ENCODE measurements at regions not wholly inside any gene's neighbourhood (a gene's known extent, or its start where the extent isn't known, plus 50 kb on each side); places are given as distances from the start of the nearest gene placed in this dataset.

DNA sequence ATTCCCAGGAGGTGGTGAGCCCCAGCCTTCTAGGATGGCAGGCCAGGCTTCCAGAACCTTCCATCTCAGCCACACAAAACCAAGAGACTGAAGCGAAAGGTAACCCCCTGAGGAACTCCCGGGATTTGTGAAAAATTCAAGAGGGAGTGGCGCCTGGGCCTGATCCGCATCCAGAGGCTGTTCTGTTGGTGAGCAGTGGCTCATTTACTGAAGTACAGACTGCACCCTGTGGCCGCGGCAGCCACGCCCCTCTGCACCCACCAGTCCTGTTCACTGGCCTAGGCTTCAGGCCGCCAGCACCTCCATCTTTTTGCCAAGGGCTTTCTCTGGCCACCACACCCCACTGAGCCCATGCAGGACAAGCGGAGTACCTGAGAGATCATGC is 79.1 kb upstream of the PTPN1 start:
- peak overlapping the region in 1 of 3 donors; percentile 32 for H3K4me3 ChIP-seq
- TF ChIP-seq POLR2AphosphoS5 (IDR thresholded peaks at IDR 0.05) (no peak), POLR2A (IDR thresholded peaks at IDR 0.05) (no peak)
- TF ChIP-seq, protein P1, sequence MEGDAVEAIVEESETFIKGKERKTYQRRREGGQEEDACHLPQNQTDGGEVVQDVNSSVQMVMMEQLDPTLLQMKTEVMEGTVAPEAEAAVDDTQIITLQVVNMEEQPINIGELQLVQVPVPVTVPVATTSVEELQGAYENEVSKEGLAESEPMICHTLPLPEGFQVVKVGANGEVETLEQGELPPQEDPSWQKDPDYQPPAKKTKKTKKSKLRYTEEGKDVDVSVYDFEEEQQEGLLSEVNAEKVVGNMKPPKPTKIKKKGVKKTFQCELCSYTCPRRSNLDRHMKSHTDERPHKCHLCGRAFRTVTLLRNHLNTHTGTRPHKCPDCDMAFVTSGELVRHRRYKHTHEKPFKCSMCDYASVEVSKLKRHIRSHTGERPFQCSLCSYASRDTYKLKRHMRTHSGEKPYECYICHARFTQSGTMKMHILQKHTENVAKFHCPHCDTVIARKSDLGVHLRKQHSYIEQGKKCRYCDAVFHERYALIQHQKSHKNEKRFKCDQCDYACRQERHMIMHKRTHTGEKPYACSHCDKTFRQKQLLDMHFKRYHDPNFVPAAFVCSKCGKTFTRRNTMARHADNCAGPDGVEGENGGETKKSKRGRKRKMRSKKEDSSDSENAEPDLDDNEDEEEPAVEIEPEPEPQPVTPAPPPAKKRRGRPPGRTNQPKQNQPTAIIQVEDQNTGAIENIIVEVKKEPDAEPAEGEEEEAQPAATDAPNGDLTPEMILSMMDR (IDR thresholded peaks at IDR 0.05): no peak
- intact Hi-C loops (cut with DNase I; ENCODE audit: low total_unique reads): no loop called here
- no peaks in the 10 kb centered on the region for H3K36me3 ChIP-seq
- H3K27me3 ChIP-seq: no peaks in the 10 kb centered on the region
- H3K4me1 ChIP-seq: peaks cover 0 to 15% of the 10 kb centered on the region in 2 donors
- H3K27ac ChIP-seq: peak overlapping the region; percentile 90 to 94
- no peaks in the 10 kb centered on the region for H3K9me3 ChIP-seq
- DNase-seq (ENCODE audit: low spot score in 2 of 2): peak in 1 of 2 donors; percentile 67

DNA sequence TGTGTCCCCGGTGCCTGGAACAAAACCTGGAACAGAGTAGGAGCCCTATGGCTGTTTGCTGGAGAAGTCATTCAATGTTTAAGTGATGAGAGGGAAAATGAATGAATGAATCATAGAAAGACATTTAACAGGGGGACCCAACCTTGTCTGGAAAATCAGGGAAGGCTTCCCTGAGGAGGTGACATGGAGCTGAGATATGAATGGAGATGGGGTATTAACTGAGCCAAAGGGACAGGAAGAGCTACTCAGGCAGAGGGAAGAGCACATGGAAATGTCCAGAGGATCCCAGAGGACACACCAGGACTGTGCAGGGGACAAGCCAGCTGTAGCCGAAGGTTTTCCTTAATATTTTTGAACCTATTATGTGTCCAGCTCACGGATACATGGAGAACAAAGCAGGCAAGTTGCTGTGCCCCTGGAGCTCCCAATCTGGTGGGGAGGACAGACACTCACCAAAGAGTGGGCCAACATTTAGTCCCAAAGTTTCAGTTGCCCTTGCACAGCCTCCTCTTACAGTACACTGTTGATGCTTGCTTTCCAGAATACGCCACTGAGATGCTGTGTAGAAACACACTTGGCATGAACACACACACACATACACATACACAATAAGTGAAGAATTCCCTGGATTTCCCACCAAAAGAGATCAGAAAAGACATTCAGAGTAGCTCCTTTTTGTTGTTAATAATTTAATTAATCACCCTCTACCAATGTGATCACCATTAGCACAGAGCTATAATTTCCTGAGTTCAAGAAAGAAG is 77.0 kb upstream of the PTPN1 start:
- Histone ChIP-seq H3K27ac (peak overlapping the region; percentile 13 to 48), H3K4me1 (peaks cover 0 to 5% of the 10 kb centered on the region in 2 donors), H3K27me3 (no peaks in the 10 kb centered on the region), H3K4me3 (no peak overlapping the region), H3K9me3 (no peaks in the 10 kb centered on the region), H3K36me3 (no peaks in the 10 kb centered on the region)
- intact Hi-C loops (cut with DNase I; ENCODE audit: low total_unique reads): no loop called here
- no peak for TF ChIP-seq POLR2A (IDR thresholded peaks at IDR 0.05)
- TF ChIP-seq, protein P1 (IDR thresholded peaks at IDR 0.05): no peak
- TF ChIP-seq POLR2AphosphoS5 (IDR thresholded peaks at IDR 0.05): no peak
- no peak for DNase-seq (ENCODE audit: low spot score in 2 of 2)

DNA sequence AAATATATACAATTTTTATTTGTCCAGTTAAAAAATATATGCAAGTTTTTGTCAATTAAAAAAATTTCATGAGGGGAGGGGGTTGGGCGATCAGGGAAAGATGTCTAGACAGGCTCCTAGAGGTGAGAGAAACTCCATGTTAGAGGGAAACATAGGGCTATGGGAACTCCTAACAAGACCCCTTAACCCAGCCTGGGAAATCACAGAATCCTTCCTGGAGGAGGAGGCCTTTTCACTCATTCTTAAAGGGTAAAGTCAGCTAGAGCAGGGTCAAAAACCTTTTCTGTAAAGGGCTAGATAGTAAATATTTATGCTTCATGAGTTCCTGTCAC is 75.9 kb upstream of the PTPN1 start:
- H3K27ac ChIP-seq: peak overlapping the region; percentile 57 to 71
- TF ChIP-seq POLR2AphosphoS5 (IDR thresholded peaks at IDR 0.05) (no peak), POLR2A (IDR thresholded peaks at IDR 0.05) (no peak)
- TF ChIP-seq, protein P1 (IDR thresholded peaks at IDR 0.05): no peak
- intact Hi-C loops (cut with DNase I; ENCODE audit: low total_unique reads): no loop called here
- no peaks in the 10 kb centered on the region for H3K9me3 ChIP-seq
- no peaks in the 10 kb centered on the region for H3K27me3 ChIP-seq
- H3K4me3 ChIP-seq: no peak overlapping the region
- H3K4me1 ChIP-seq: peaks cover 0 to 5% of the 10 kb centered on the region in 2 donors
- no peaks in the 10 kb centered on the region for H3K36me3 ChIP-seq
- no peak for DNase-seq (ENCODE audit: low spot score in 2 of 2)

DNA sequence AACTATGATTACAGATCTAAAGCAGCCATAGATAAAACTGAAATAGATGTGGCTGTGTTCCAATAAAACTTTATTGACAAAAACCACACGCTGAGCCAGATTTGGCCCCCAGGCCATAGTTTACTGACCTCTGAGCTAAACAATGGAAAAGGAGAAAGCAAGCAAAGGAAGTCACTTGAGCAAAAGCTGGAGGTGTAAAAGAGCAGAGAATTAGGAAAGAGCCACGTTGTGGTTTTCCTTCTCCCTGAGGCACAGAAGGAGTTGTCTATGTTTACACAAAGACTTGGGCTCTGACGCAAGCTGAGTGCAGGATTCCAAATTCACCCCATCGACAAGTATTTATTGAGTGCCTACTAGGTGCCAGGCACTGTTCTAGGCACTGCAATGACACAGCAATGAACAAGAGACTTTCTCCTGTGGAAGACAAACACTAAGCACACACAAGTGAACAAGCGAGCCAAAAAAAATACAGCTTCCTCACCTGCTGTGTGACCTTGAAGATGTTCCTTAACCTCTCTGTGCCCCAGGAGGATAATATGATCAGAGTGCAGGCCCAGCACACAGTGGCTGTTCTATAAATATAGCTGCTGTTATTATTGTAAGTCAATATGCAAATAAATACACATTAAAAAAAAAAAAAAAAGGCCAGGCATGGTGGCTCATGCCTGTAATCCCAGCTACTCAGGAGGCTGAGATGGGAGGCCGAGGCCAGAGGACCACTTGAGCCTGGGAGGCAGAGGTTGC is 75.4 kb upstream of the PTPN1 start:
- intact Hi-C loops (cut with DNase I; ENCODE audit: low total_unique reads): no loop called here
- Histone ChIP-seq H3K9me3 (no peaks in the 10 kb centered on the region), H3K4me1 (peaks cover 0 to 5% of the 10 kb centered on the region in 2 donors), H3K27me3 (no peaks in the 10 kb centered on the region), H3K27ac (peak overlapping the region; percentile 57 to 71), H3K36me3 (no peaks in the 10 kb centered on the region), H3K4me3 (no peak overlapping the region)
- peak in 1 of 2 donors; percentile 65 for DNase-seq (ENCODE audit: low spot score in 2 of 2)
- TF ChIP-seq POLR2A (IDR thresholded peaks at IDR 0.05) (no peak), POLR2AphosphoS5 (IDR thresholded peaks at IDR 0.05) (peak in 1 of 3 donors; percentile 77)

DNA sequence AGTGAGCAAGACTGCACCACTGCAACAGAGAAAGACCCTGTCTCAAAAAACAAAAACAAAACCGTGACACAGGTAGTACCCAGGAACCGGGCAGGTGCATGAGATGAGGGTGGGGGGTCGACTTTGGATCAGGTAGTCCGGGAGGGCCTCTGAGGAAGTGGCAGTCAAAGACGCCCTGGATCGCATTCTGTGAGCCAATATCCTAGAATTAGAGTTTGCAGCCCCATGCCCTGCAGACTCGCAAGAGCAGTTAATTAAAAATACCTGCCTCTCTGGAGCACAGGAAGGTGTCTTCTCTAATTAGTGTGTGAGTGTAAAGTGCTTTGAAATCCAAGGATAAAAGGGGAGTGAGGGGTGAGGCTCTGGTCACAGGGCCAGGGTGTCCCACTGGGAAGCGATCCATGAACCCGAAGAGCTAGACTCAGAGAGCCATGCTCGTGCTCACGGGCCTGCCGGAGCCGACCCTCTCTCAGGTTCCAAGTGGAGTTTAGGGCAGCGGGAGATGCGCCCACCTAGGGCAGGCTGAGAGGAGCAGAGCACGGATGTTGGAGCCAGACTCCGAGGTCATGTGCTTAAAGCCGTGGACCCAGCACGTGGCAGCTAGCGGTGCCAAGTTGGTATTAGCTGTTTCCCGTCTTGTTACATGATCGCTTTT is 74.7 kb upstream of the PTPN1 start:
- TF ChIP-seq POLR2AphosphoS5 (IDR thresholded peaks at IDR 0.05): no peak
- TF ChIP-seq, protein P1 (IDR thresholded peaks at IDR 0.05): no peak
- TF ChIP-seq POLR2A (IDR thresholded peaks at IDR 0.05): no peak
- intact Hi-C loops (cut with DNase I; ENCODE audit: low total_unique reads): no loop called here
- no peaks in the 10 kb centered on the region for H3K9me3 ChIP-seq
- H3K4me1 ChIP-seq: peaks cover 0 to 5% of the 10 kb centered on the region in 2 donors
- no peak overlapping the region for H3K4me3 ChIP-seq
- H3K27me3 ChIP-seq: no peaks in the 10 kb centered on the region
- DNase-seq (ENCODE audit: low spot score in 2 of 2): no peak
- peak overlapping the region; percentile 42 to 52 for H3K27ac ChIP-seq
- no peaks in the 10 kb centered on the region for H3K36me3 ChIP-seq

All from breast epithelium (tissue), 4 donors.